ENCODE measurements at regions not wholly inside any gene's neighbourhood (a gene's known extent, or its start where the extent isn't known, plus 50 kb on each side); places are given as distances from the start of the nearest gene placed in this dataset.

DNA sequence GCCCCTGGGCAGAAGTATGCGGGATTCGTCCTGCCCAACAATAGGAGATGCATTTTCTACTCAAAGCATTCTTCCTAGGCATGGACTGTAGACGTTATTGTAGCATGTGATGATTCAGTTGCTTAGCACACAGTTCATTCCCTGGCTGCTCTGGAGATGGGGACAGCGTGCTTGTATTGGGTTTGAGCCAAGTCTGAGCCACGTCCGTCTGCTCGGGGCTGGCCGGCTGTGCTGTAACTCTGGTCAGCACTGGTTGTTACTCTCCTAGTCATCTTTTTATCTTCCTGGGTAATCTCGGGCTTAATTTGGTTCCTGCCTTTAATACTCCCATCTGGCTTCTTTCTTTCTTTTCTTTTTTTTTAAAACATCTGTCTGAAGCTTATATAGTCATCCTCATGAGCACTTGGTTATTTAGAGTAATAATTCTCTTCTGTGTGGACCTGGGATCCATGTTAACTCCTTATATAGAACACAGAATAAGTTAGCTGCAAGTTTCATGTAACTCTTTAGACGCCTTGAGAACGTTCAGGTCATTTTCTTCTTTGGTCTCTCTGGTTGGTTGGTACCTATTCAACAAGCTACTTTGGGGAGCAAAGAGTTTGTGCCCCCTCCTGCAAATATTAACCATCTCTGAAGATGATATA, 118.8 kb upstream of the RPS23 start (continued):
- TF ChIP-seq NR2F2 (IDR thresholded peaks at IDR 0.05; ENCODE audit: borderline replicate concordance, low read depth) (no peak), ISL2 (CRISPR knock-in tag; IDR thresholded peaks at IDR 0.05) (no peak), CC2D1A (CRISPR knock-in tag; IDR thresholded peaks at IDR 0.05) (no peak), ZNF24 (IDR thresholded peaks at IDR 0.05) (no peak), ZNF317 (CRISPR knock-in tag; IDR thresholded peaks at IDR 0.05) (no peak), NFIB (CRISPR knock-in tag; IDR thresholded peaks at IDR 0.05; ENCODE audit: borderline replicate concordance) (no peak), ZNF354B (CRISPR knock-in tag; IDR thresholded peaks at IDR 0.05) (no peak), STAG1 (CRISPR knock-in tag; IDR thresholded peaks at IDR 0.05) (peak; percentile 35), ZNF644 (CRISPR knock-in tag; IDR thresholded peaks at IDR 0.05; ENCODE audit: low read depth) (peak; percentile 88), ZNF792 (CRISPR knock-in tag; IDR thresholded peaks at IDR 0.05) (peak; percentile 64; the same call in 1 of the 2 replicates), GATAD2A (CRISPR knock-in tag; IDR thresholded peaks at IDR 0.05) (peak; percentile 78), MED1 (CRISPR knock-in tag; IDR thresholded peaks at IDR 0.05) (peak; percentile 53; the same call in 1 of the 2 replicates), NR2F6 (IDR thresholded peaks at IDR 0.05) (no peak), NR2F6 (CRISPR knock-in tag; IDR thresholded peaks at IDR 0.05) (peak; percentile 72), NCOA2 (CRISPR knock-in tag; IDR thresholded peaks at IDR 0.05) (peak; percentile 60; the same call in 1 of the 2 replicates), ZKSCAN8 (CRISPR knock-in tag; IDR thresholded peaks at IDR 0.05; ENCODE audit: borderline replicate concordance) (peak; percentile 54; the same call in 1 of the 2 replicates), SOX6 (IDR thresholded peaks at IDR 0.05) (no peak), SOX6 (CRISPR knock-in tag; IDR thresholded peaks at IDR 0.05) (peak; percentile 79), ZNF629 (CRISPR knock-in tag; conservative IDR thresholded peaks at IDR 0.05) (no peak), ELF3 (CRISPR knock-in tag; IDR thresholded peaks at IDR 0.05) (peak; percentile 61; the same call in 1 of the 2 replicates), ZNF672 (CRISPR knock-in tag; IDR thresholded peaks at IDR 0.05) (no peak), ZNF292 (CRISPR knock-in tag; IDR thresholded peaks at IDR 0.05; ENCODE audit: borderline replicate concordance, low read depth) (peak; percentile 81; the same call in 1 of the 2 replicates), ZNF253 (CRISPR knock-in tag; IDR thresholded peaks at IDR 0.05; ENCODE audit: borderline replicate concordance) (no peak), SP2 (CRISPR knock-in tag; IDR thresholded peaks at IDR 0.05) (no peak)
- TF ChIP-seq, protein P1, sequence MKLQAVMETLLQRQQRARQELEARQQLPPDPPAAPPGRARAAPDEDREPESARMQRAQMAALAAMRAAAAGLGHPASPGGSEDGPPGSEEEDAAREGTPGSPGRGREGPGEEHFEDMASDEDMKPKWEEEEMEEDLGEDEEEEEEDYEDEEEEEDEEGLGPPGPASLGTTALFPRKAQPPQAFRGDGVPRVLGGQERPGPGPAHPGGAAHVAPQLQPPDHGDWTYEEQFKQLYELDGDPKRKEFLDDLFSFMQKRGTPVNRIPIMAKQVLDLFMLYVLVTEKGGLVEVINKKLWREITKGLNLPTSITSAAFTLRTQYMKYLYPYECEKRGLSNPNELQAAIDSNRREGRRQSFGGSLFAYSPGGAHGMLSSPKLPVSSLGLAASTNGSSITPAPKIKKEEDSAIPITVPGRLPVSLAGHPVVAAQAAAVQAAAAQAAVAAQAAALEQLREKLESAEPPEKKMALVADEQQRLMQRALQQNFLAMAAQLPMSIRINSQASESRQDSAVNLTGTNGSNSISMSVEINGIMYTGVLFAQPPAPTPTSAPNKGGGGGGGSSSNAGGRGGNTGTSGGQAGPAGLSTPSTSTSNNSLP (IDR thresholded peaks at IDR 0.05; ENCODE audit: low read depth, low read length): peak; percentile 43; the same call in 1 of the 2 replicates
- TF ChIP-seq, protein P2, sequence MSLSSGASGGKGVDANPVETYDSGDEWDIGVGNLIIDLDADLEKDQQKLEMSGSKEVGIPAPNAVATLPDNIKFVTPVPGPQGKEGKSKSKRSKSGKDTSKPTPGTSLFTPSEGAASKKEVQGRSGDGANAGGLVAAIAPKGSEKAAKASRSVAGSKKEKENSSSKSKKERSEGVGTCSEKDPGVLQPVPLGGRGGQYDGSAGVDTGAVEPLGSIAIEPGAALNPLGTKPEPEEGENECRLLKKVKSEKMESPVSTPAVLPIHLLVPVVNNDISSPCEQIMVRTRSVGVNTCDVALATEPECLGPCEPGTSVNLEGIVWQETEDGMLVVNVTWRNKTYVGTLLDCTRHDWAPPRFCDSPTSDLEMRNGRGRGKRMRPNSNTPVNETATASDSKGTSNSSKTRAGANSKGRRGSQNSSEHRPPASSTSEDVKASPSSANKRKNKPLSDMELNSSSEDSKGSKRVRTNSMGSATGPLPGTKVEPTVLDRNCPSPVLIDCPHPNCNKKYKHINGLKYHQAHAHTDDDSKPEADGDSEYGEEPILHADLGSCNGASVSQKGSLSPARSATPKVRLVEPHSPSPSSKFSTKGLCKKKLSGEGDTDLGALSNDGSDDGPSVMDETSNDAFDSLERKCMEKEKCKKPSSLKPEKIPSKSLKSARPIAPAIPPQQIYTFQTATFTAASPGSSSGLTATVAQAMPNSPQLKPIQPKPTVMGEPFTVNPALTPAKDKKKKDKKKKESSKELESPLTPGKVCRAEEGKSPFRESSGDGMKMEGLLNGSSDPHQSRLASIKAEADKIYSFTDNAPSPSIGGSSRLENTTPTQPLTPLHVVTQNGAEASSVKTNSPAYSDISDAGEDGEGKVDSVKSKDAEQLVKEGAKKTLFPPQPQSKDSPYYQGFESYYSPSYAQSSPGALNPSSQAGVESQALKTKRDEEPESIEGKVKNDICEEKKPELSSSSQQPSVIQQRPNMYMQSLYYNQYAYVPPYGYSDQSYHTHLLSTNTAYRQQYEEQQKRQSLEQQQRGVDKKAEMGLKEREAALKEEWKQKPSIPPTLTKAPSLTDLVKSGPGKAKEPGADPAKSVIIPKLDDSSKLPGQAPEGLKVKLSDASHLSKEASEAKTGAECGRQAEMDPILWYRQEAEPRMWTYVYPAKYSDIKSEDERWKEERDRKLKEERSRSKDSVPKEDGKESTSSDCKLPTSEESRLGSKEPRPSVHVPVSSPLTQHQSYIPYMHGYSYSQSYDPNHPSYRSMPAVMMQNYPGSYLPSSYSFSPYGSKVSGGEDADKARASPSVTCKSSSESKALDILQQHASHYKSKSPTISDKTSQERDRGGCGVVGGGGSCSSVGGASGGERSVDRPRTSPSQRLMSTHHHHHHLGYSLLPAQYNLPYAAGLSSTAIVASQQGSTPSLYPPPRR (CRISPR knock-in tag; IDR thresholded peaks at IDR 0.05; ENCODE audit: borderline replicate concordance): peak; percentile 58; the same call in 1 of the 2 replicates
- TF ChIP-seq, protein P3, sequence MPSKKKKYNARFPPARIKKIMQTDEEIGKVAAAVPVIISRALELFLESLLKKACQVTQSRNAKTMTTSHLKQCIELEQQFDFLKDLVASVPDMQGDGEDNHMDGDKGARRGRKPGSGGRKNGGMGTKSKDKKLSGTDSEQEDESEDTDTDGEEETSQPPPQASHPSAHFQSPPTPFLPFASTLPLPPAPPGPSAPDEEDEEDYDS (CRISPR knock-in tag; IDR thresholded peaks at IDR 0.05): peak; percentile 44; the same call in 1 of the 2 replicates

All from HepG2 (cell line).